ENCODE measurements at regions not wholly inside any gene's neighbourhood (a gene's known extent, or its start where the extent isn't known, plus 50 kb on each side); places are given as distances from the start of the nearest gene placed in this dataset.

GRCh38 chr11:113634940-113635575, 71.0 kb downstream of the TMPRSS5 start:
- no peak overlapping the region for H3K27ac Mint-ChIP-seq
- no peaks in the 10 kb centered on the region for H3K36me3 Mint-ChIP-seq (ENCODE audit: low read depth)
- H3K4me3 Mint-ChIP-seq: no peak overlapping the region
- no peaks in the 10 kb centered on the region for H3K4me1 Mint-ChIP-seq
- no peak for ATAC-seq
- no peak for DNase-seq
- no peaks in the 10 kb centered on the region for H3K9me3 ChIP-seq (ENCODE audit: control insufficient read depth, low read length, poor library complexity, severe bottlenecking)
- peaks cover 22% of the 10 kb centered on the region for H3K27me3 Mint-ChIP-seq

GRCh38 chr11:113632981-113633380, 73.1 kb downstream of the TMPRSS5 start:
- H3K27ac Mint-ChIP-seq: no peak overlapping the region
- H3K4me3 Mint-ChIP-seq: no peak overlapping the region
- no peaks in the 10 kb centered on the region for H3K36me3 Mint-ChIP-seq (ENCODE audit: low read depth)
- DNase-seq: no peak
- H3K4me1 Mint-ChIP-seq: no peaks in the 10 kb centered on the region
- no peaks in the 10 kb centered on the region for H3K9me3 ChIP-seq (ENCODE audit: control insufficient read depth, low read length, poor library complexity, severe bottlenecking)
- no peak for ATAC-seq
- peaks cover 31% of the 10 kb centered on the region for H3K27me3 Mint-ChIP-seq

GRCh38 chr11:113629562-113629961, 76.5 kb downstream of the TMPRSS5 start:
- Mint-ChIP-seq H3K4me3 (no peak overlapping the region), H3K27ac (no peak overlapping the region), H3K36me3 (ENCODE audit: low read depth) (no peaks in the 10 kb centered on the region), H3K27me3 (peaks cover 31% of the 10 kb centered on the region), H3K4me1 (no peaks in the 10 kb centered on the region)
- ATAC-seq (no peak), DNase-seq (no peak)
- no peaks in the 10 kb centered on the region for H3K9me3 ChIP-seq (ENCODE audit: control insufficient read depth, low read length, poor library complexity, severe bottlenecking)

GRCh38 chr11:113628912-113629311, 77.2 kb downstream of the TMPRSS5 start:
- no peak overlapping the region for H3K4me3 Mint-ChIP-seq
- no peaks in the 10 kb centered on the region for H3K36me3 Mint-ChIP-seq (ENCODE audit: low read depth)
- DNase-seq: no peak
- H3K4me1 Mint-ChIP-seq: no peaks in the 10 kb centered on the region
- peaks cover 31% of the 10 kb centered on the region for H3K27me3 Mint-ChIP-seq
- no peak overlapping the region for H3K27ac Mint-ChIP-seq
- ATAC-seq: no peak
- no peaks in the 10 kb centered on the region for H3K9me3 ChIP-seq (ENCODE audit: control insufficient read depth, low read length, poor library complexity, severe bottlenecking)

- Mint-ChIP-seq H3K4me1 (no peaks in the 10 kb centered on the region), H3K4me3 (no peak overlapping the region), H3K27ac (no peak overlapping the region), H3K27me3 (peaks cover 31% of the 10 kb centered on the region), H3K36me3 (ENCODE audit: low read depth) (no peaks in the 10 kb centered on the region)
- no peak for ATAC-seq
- no peaks in the 10 kb centered on the region for H3K9me3 ChIP-seq (ENCODE audit: control insufficient read depth, low read length, poor library complexity, severe bottlenecking)
- no peak for DNase-seq
These were observed 78.2 kb downstream of the TMPRSS5 start for GRCh38 chr11:113627946-113628345.

GRCh38 chr11:113627297-113627696, 78.8 kb downstream of the TMPRSS5 start:
- Mint-ChIP-seq H3K27me3 (peaks cover 24% of the 10 kb centered on the region), H3K36me3 (ENCODE audit: low read depth) (no peaks in the 10 kb centered on the region), H3K4me1 (no peaks in the 10 kb centered on the region), H3K4me3 (no peak overlapping the region), H3K27ac (no peak overlapping the region)
- DNase-seq (no peak), ATAC-seq (no peak)
- no peaks in the 10 kb centered on the region for H3K9me3 ChIP-seq (ENCODE audit: control insufficient read depth, low read length, poor library complexity, severe bottlenecking)

GRCh38 chr11:113626736-113627135, 79.4 kb downstream of the TMPRSS5 start:
- no peaks in the 10 kb centered on the region for H3K9me3 ChIP-seq (ENCODE audit: control insufficient read depth, low read length, poor library complexity, severe bottlenecking)
- no peak for DNase-seq
- H3K4me3 Mint-ChIP-seq: no peak overlapping the region
- no peaks in the 10 kb centered on the region for H3K36me3 Mint-ChIP-seq (ENCODE audit: low read depth)
- ATAC-seq: no peak
- H3K27ac Mint-ChIP-seq: no peak overlapping the region
- H3K4me1 Mint-ChIP-seq: no peaks in the 10 kb centered on the region
- H3K27me3 Mint-ChIP-seq: peaks cover 19% of the 10 kb centered on the region

GRCh38 chr11:113623114-113623513, 83.0 kb downstream of the TMPRSS5 start:
- no peak overlapping the region for H3K4me3 Mint-ChIP-seq
- DNase-seq: no peak
- H3K36me3 Mint-ChIP-seq (ENCODE audit: low read depth): no peaks in the 10 kb centered on the region
- H3K27me3 Mint-ChIP-seq: no peaks in the 10 kb centered on the region
- peaks cover 3% of the 10 kb centered on the region for H3K9me3 ChIP-seq (ENCODE audit: control insufficient read depth, low read length, poor library complexity, severe bottlenecking)
- H3K27ac Mint-ChIP-seq: no peak overlapping the region
- no peaks in the 10 kb centered on the region for H3K4me1 Mint-ChIP-seq
- no peak for ATAC-seq

GRCh38 chr11:113618360-113618759, 87.7 kb downstream of the TMPRSS5 start:
- no peak overlapping the region for H3K27ac Mint-ChIP-seq
- H3K4me3 Mint-ChIP-seq: no peak overlapping the region
- no peak for DNase-seq
- H3K36me3 Mint-ChIP-seq (ENCODE audit: low read depth): no peaks in the 10 kb centered on the region
- H3K27me3 Mint-ChIP-seq: peaks cover 8% of the 10 kb centered on the region
- H3K4me1 Mint-ChIP-seq: no peaks in the 10 kb centered on the region
- ATAC-seq: no peak
- H3K9me3 ChIP-seq (ENCODE audit: control insufficient read depth, low read length, poor library complexity, severe bottlenecking): peaks cover 3% of the 10 kb centered on the region

GRCh38 chr11:113615773-113616172, 90.3 kb downstream of the TMPRSS5 start:
- Mint-ChIP-seq H3K36me3 (ENCODE audit: low read depth) (no peaks in the 10 kb centered on the region), H3K4me1 (no peaks in the 10 kb centered on the region), H3K27me3 (peaks cover 8% of the 10 kb centered on the region), H3K27ac (no peak overlapping the region), H3K4me3 (no peak overlapping the region)
- peaks cover 3% of the 10 kb centered on the region for H3K9me3 ChIP-seq (ENCODE audit: control insufficient read depth, low read length, poor library complexity, severe bottlenecking)
- DNase-seq: no peak
- no peak for ATAC-seq

- no peaks in the 10 kb centered on the region for H3K36me3 Mint-ChIP-seq (ENCODE audit: low read depth)
- H3K4me1 Mint-ChIP-seq: no peaks in the 10 kb centered on the region
- H3K4me3 Mint-ChIP-seq: no peak overlapping the region
- peaks cover 8% of the 10 kb centered on the region for H3K27me3 Mint-ChIP-seq
- DNase-seq (no peak), ATAC-seq (no peak)
- H3K9me3 ChIP-seq (ENCODE audit: control insufficient read depth, low read length, poor library complexity, severe bottlenecking): peaks cover 3% of the 10 kb centered on the region
- H3K27ac Mint-ChIP-seq: no peak overlapping the region
These were observed 91.0 kb downstream of the TMPRSS5 start for GRCh38 chr11:113615098-113615497.

GRCh38 chr11:113614097-113614496, 92.0 kb downstream of the TMPRSS5 start:
- H3K9me3 ChIP-seq (ENCODE audit: control insufficient read depth, low read length, poor library complexity, severe bottlenecking): no peaks in the 10 kb centered on the region
- Mint-ChIP-seq H3K27ac (no peak overlapping the region), H3K36me3 (ENCODE audit: low read depth) (no peaks in the 10 kb centered on the region), H3K27me3 (peaks cover 8% of the 10 kb centered on the region), H3K4me3 (no peak overlapping the region), H3K4me1 (no peaks in the 10 kb centered on the region)
- ATAC-seq (no peak), DNase-seq (no peak)

- H3K9me3 ChIP-seq (ENCODE audit: control insufficient read depth, low read length, poor library complexity, severe bottlenecking): no peaks in the 10 kb centered on the region
- Mint-ChIP-seq H3K4me1 (no peaks in the 10 kb centered on the region), H3K27ac (no peak overlapping the region), H3K4me3 (no peak overlapping the region), H3K27me3 (peaks cover 8% of the 10 kb centered on the region), H3K36me3 (ENCODE audit: low read depth) (no peaks in the 10 kb centered on the region)
- ATAC-seq (no peak), DNase-seq (no peak)
These were observed 92.5 kb downstream of the TMPRSS5 start for GRCh38 chr11:113613619-113614018.

GRCh38 chr11:113604186-113604585, 101.9 kb downstream of the TMPRSS5 start:
- H3K4me1 Mint-ChIP-seq: no peaks in the 10 kb centered on the region
- H3K27me3 Mint-ChIP-seq: peaks cover 21% of the 10 kb centered on the region
- H3K36me3 Mint-ChIP-seq (ENCODE audit: low read depth): no peaks in the 10 kb centered on the region
- no peak overlapping the region for H3K4me3 Mint-ChIP-seq
- no peaks in the 10 kb centered on the region for H3K9me3 ChIP-seq (ENCODE audit: control insufficient read depth, low read length, poor library complexity, severe bottlenecking)
- no peak overlapping the region for H3K27ac Mint-ChIP-seq
- DNase-seq (no peak), ATAC-seq (no peak)

Measured in T-helper 17 cell (primary cell).